Neural crest cell (in vitro differentiated cells): ENCODE measurements at regions not wholly inside any gene's neighbourhood (a gene's known extent, or its start where the extent isn't known, plus 50 kb on each side); places are given as distances from the start of the nearest gene placed in this dataset.

Experiments
- DNase-seq: peaks from one replicate; pipeline ENCODE4 v3.0.0; 2021; ENCODE audit warnings: low read depth, mixed read lengths, low spot score
- H3K27ac Mint-ChIP-seq: one replicate; pipeline ENCODE4 v1.8.0; 2021; ENCODE audit warnings: mild to moderate bottlenecking, mixed read lengths; ENCODE audit not compliant: unreplicated experiment
- H3K27me3 Mint-ChIP-seq: 2 replicates; pipeline ENCODE4 v1.8.0; 2021; ENCODE audit warnings: low read depth, mild to moderate bottlenecking, mixed read lengths
- H3K36me3 Mint-ChIP-seq: 2 replicates; pipeline ENCODE4 v1.8.0; 2021; ENCODE audit warnings: low read depth, mild to moderate bottlenecking, mixed read lengths
- H3K4me1 Mint-ChIP-seq: 2 replicates; pipeline ENCODE4 v1.8.0; 2021; ENCODE audit warnings: mixed read lengths
- H3K4me3 Mint-ChIP-seq: one replicate; pipeline ENCODE4 v1.8.0; 2021; ENCODE audit warnings: mild to moderate bottlenecking, mixed read lengths
- H3K9me3 Mint-ChIP-seq: 2 replicates; pipeline ENCODE4 v1.8.0; 2021; ENCODE audit warnings: mixed read lengths
- TF ChIP-seq, protein P1 (sequence below): fragments of 200-600 bp; sonication (generic); conservative IDR thresholded peaks from 2 replicates; pipeline ENCODE4 v1.5.0; 2021; ENCODE audit warnings: antibody characterized with exemption, mild to moderate bottlenecking

GRCh38 chr12:72148709-72149108, 123.5 kb upstream of the TRHDE start:
- TF ChIP-seq, protein P1, sequence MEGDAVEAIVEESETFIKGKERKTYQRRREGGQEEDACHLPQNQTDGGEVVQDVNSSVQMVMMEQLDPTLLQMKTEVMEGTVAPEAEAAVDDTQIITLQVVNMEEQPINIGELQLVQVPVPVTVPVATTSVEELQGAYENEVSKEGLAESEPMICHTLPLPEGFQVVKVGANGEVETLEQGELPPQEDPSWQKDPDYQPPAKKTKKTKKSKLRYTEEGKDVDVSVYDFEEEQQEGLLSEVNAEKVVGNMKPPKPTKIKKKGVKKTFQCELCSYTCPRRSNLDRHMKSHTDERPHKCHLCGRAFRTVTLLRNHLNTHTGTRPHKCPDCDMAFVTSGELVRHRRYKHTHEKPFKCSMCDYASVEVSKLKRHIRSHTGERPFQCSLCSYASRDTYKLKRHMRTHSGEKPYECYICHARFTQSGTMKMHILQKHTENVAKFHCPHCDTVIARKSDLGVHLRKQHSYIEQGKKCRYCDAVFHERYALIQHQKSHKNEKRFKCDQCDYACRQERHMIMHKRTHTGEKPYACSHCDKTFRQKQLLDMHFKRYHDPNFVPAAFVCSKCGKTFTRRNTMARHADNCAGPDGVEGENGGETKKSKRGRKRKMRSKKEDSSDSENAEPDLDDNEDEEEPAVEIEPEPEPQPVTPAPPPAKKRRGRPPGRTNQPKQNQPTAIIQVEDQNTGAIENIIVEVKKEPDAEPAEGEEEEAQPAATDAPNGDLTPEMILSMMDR = no peak
- no peak overlapping the region for H3K4me3 Mint-ChIP-seq
- peaks cover 5% of the 10 kb centered on the region for H3K9me3 Mint-ChIP-seq
- no peaks in the 10 kb centered on the region for H3K27me3 Mint-ChIP-seq
- H3K27ac Mint-ChIP-seq = no peak overlapping the region
- H3K4me1 Mint-ChIP-seq = no peaks in the 10 kb centered on the region
- no peak for DNase-seq
- no peaks in the 10 kb centered on the region for H3K36me3 Mint-ChIP-seq

DNA sequence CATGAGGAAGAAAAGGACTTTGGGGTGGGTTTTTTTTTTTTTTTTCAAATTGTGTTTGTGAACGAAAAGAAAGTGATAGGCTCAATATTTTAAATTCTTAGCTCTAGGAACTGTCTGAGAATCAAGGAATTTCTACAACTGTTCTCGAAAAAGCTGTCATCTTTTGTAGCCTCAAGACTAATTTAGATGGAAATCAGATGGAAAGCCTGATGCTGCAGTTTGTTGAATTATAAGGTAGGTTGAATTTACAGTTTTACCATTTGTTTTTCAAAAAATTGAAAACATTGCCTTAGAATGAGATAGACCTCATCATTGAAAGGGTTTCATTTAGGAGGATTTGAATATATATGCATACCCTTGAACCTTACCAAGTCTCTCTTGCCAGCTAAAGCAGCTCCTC, 109.3 kb upstream of the TRHDE start:
- DNase-seq = no peak
- Mint-ChIP-seq H3K4me1 (no peaks in the 10 kb centered on the region), H3K27ac (no peak overlapping the region)

GRCh38 chr12:72168851-72169250, 103.3 kb upstream of the TRHDE start:
- TF ChIP-seq, protein P1 = no peak
- H3K27ac Mint-ChIP-seq = no peak overlapping the region

More for the DNA sequence above, 109.3 kb upstream of the TRHDE start:
- Mint-ChIP-seq H3K9me3 (peaks cover 3% of the 10 kb centered on the region), H3K36me3 (no peaks in the 10 kb centered on the region), H3K4me3 (no peak overlapping the region), H3K27me3 (no peaks in the 10 kb centered on the region)
- TF ChIP-seq, protein P1 = no peak

DNA sequence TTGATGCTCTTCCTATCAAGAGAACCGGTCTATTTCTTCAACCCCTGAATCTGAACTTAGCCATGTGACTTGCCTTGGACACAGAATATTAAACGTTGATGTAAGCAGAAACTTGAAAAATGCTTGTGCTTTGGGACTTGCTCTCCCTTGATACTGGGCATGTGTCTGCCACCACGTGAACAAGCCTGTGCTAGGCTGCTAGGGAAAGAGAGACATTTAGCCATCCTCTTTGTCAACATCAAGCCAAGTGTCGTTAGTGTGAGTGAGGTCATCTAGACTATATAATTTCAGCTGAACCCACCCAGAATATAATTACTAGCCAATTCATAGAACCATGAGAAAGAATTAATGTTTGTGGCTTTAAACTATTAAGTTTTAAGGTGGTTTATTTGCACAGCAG, 98.2 kb upstream of the TRHDE start:
- Mint-ChIP-seq H3K36me3 (no peaks in the 10 kb centered on the region), H3K4me1 (no peaks in the 10 kb centered on the region), H3K9me3 (no peaks in the 10 kb centered on the region), H3K27ac (no peak overlapping the region), H3K27me3 (no peaks in the 10 kb centered on the region), H3K4me3 (no peak overlapping the region)
- TF ChIP-seq, protein P1 = no peak
- DNase-seq = no peak

More at GRCh38 chr12:72168851-72169250, 103.3 kb upstream of the TRHDE start:
- H3K36me3 Mint-ChIP-seq = no peaks in the 10 kb centered on the region
- no peak for DNase-seq
- no peak overlapping the region for H3K4me3 Mint-ChIP-seq
- H3K9me3 Mint-ChIP-seq = no peaks in the 10 kb centered on the region
- H3K4me1 Mint-ChIP-seq = no peaks in the 10 kb centered on the region
- no peaks in the 10 kb centered on the region for H3K27me3 Mint-ChIP-seq

GRCh38 chr12:72178244-72178643, 93.9 kb upstream of the TRHDE start:
- Mint-ChIP-seq H3K4me3 (no peak overlapping the region), H3K27ac (no peak overlapping the region)

More at GRCh38 chr12:72178244-72178643, 93.9 kb upstream of the TRHDE start:
- Mint-ChIP-seq H3K36me3 (no peaks in the 10 kb centered on the region), H3K27me3 (no peaks in the 10 kb centered on the region), H3K9me3 (no peaks in the 10 kb centered on the region), H3K4me1 (no peaks in the 10 kb centered on the region)
- no peak for DNase-seq
- TF ChIP-seq, protein P1 = no peak
